Liver (tissue), 8 donors: ENCODE measurements at regions not wholly inside any gene's neighbourhood (a gene's known extent, or its start where the extent isn't known, plus 50 kb on each side); places are given as distances from the start of the nearest gene placed in this dataset.

Source experiments
- DNase-seq: peaks from one replicate; pipeline ENCODE4 v3.0.0-alpha.2; 2017; ENCODE audit warnings: low spot score
- H3K27ac ChIP-seq, 2 donors: one replicate each; pipeline ENCODE4 v1.7.0; 2013; ENCODE audit warnings: inconsistent platforms in 2 of 2, low read length in 2 of 2, control low read depth in 1 of 2, low read depth in 1 of 2, mild to moderate bottlenecking in 1 of 2
- H3K27me3 ChIP-seq, 4 donors: one replicate each; pipeline versions ENCODE4 v1.6.1 to v1.7.0; 2013; ENCODE audit warnings: low read length in 3 of 4, inconsistent platforms in 1 of 4, mild to moderate bottlenecking in 1 of 4, moderate library complexity in 1 of 4; ENCODE audit not compliant: control insufficient read depth in 4 of 4, insufficient read depth in 4 of 4
- H3K36me3 ChIP-seq, 4 donors: one replicate each; pipeline versions ENCODE4 v1.6.1 to v1.7.0; 2013; ENCODE audit warnings: low read length in 3 of 4, mild to moderate bottlenecking in 3 of 4, low read depth in 1 of 4, moderate library complexity in 1 of 4; ENCODE audit not compliant: control insufficient read depth in 4 of 4, insufficient read depth in 3 of 4
- H3K4me1 ChIP-seq, 4 donors: one replicate each; pipeline versions ENCODE4 v1.6.1 to v1.7.0; 2013; ENCODE audit warnings: low read length in 3 of 4, mild to moderate bottlenecking in 3 of 4, moderate library complexity in 1 of 4; ENCODE audit not compliant: control insufficient read depth in 4 of 4, insufficient read depth in 4 of 4
- H3K4me3 ChIP-seq, 3 donors: one replicate each; pipeline versions ENCODE4 v1.6.1 to v1.7.0; 2013; ENCODE audit warnings: low read length in 3 of 3, control low read depth in 1 of 3, low read depth in 1 of 3, mild to moderate bottlenecking in 1 of 3
- H3K9ac ChIP-seq, 2 donors: one replicate each; pipeline ENCODE4 v1.7.0; 2013; ENCODE audit warnings: low read length in 2 of 2, mild to moderate bottlenecking in 2 of 2, moderate library complexity in 2 of 2, control low read depth in 1 of 2, low read depth in 1 of 2
- H3K9me3 ChIP-seq, 4 donors: one replicate each; pipeline versions ENCODE4 v1.6.1 to v1.7.0; 2013; ENCODE audit warnings: low read length in 3 of 4; ENCODE audit not compliant: control insufficient read depth in 4 of 4
- EGR1 ChIP-seq, 2 donors: IDR thresholded peaks; 2 replicates each; pipeline ENCODE4 v1.6.1; 2016 to 2018; ENCODE audit warnings: antibody characterized with exemption in 2 of 2, low read depth in 2 of 2
- FOXA1 ChIP-seq: IDR thresholded peaks from 2 replicates; pipeline ENCODE4 v1.6.1; 2016; ENCODE audit warnings: antibody characterized with exemption
- FOXA2 ChIP-seq: IDR thresholded peaks from 2 replicates; pipeline ENCODE4 v1.6.1; 2016; ENCODE audit warnings: antibody characterized with exemption
- HNF4A ChIP-seq, 2 donors: conservative IDR thresholded peaks; 2 replicates each; pipeline ENCODE4 v1.6.1; 2016; ENCODE audit warnings: antibody characterized with exemption in 2 of 2, mild to moderate bottlenecking in 2 of 2
- HNF4G ChIP-seq: IDR thresholded peaks from 2 replicates; pipeline ENCODE4 v1.6.1; 2016; ENCODE audit warnings: antibody characterized with exemption
- RAD21 ChIP-seq, 2 donors: IDR thresholded peaks; 2 replicates each; pipeline ENCODE4 v1.6.1; 2016; ENCODE audit warnings: antibody characterized with exemption in 2 of 2, mild to moderate bottlenecking in 2 of 2
- RXRA ChIP-seq, 2 donors: IDR thresholded peaks; 2 replicates each; pipeline ENCODE4 v1.6.1; 2017 to 2018; ENCODE audit warnings: antibody characterized with exemption in 2 of 2, mild to moderate bottlenecking in 1 of 2
- SP1 ChIP-seq: IDR thresholded peaks from 2 replicates; pipeline ENCODE4 v1.6.1; 2018; ENCODE audit warnings: antibody characterized with exemption, mild to moderate bottlenecking
- YY1 ChIP-seq: IDR thresholded peaks from 2 replicates; pipeline ENCODE4 v1.6.1; 2016; ENCODE audit warnings: antibody characterized with exemption, mild to moderate bottlenecking
- WGBS: extraction: QIAGEN DNeasy Blood & Tissue Kit; methylation state at CpG from one replicate; pipeline ENCODE4 v1.1.7; 2013; 5-methylcytosine and 5-hydroxymethylcytosine counted together
- TF ChIP-seq, protein P1 (sequence below): IDR thresholded peaks from 2 replicates; pipeline ENCODE4 v1.6.1; 2016; ENCODE audit warnings: antibody characterized with exemption, mild to moderate bottlenecking
- TF ChIP-seq, protein P2 (sequence below): fragments of 150-350 bp; IDR thresholded peaks from 2 replicates; pipeline ENCODE4 v1.5.1; 2017; ENCODE audit warnings: improper control_type of control experiment, low read depth, low read length; ENCODE audit not compliant: missing input control
- TF ChIP-seq, protein P3 (sequence below): IDR thresholded peaks from 2 replicates; pipeline ENCODE4 v1.6.1; 2016; ENCODE audit warnings: antibody characterized with exemption
- TF ChIP-seq, protein P4 (sequence below): IDR thresholded peaks from 2 replicates; pipeline ENCODE4 v1.6.1; 2016; ENCODE audit warnings: antibody characterized with exemption
- TF ChIP-seq, protein P5 (sequence below): IDR thresholded peaks from 2 replicates; pipeline ENCODE4 v1.6.1; 2016; ENCODE audit warnings: antibody characterized with exemption
- donor health status: healthy.
- donor health status: healthy.
- donor health status: healthy.
- donor health status: healthy.
- donor health status: healthy.

DNA sequence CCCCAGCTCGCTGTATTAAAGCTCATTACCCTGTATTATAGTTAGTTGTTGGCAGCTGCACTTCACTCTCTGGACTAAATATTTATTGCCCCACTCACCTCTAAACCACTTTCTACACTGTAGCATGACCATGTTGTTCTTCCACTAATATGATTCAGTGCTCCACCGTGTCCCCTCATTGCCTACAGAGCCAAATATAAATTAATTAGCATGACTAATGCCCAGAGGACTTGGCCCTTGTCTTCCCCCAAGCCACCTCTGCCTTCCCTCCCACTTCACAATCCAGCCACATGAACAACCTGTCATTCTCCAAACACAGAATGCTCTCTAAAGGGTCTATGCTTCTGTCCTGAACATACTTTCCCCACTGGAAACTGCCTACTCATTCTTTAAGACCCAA, 276.5 kb downstream of the PLPP3 start:
- Histone ChIP-seq H3K27me3 (no peaks in the 10 kb centered on the region), H3K27ac (no peak overlapping the region), H3K36me3 (no peaks in the 10 kb centered on the region), H3K4me1 (no peaks in the 10 kb centered on the region), H3K9ac (no peak overlapping the region), H3K9me3 (no peaks in the 10 kb centered on the region), H3K4me3 (no peak overlapping the region)
- DNase-seq, result no peak
- WGBS, result 91% methylated on average over 2 of the region's 2 CpGs
- TF ChIP-seq RAD21 (IDR thresholded peaks at IDR 0.05), result no peak
- TF ChIP-seq, protein P1, sequence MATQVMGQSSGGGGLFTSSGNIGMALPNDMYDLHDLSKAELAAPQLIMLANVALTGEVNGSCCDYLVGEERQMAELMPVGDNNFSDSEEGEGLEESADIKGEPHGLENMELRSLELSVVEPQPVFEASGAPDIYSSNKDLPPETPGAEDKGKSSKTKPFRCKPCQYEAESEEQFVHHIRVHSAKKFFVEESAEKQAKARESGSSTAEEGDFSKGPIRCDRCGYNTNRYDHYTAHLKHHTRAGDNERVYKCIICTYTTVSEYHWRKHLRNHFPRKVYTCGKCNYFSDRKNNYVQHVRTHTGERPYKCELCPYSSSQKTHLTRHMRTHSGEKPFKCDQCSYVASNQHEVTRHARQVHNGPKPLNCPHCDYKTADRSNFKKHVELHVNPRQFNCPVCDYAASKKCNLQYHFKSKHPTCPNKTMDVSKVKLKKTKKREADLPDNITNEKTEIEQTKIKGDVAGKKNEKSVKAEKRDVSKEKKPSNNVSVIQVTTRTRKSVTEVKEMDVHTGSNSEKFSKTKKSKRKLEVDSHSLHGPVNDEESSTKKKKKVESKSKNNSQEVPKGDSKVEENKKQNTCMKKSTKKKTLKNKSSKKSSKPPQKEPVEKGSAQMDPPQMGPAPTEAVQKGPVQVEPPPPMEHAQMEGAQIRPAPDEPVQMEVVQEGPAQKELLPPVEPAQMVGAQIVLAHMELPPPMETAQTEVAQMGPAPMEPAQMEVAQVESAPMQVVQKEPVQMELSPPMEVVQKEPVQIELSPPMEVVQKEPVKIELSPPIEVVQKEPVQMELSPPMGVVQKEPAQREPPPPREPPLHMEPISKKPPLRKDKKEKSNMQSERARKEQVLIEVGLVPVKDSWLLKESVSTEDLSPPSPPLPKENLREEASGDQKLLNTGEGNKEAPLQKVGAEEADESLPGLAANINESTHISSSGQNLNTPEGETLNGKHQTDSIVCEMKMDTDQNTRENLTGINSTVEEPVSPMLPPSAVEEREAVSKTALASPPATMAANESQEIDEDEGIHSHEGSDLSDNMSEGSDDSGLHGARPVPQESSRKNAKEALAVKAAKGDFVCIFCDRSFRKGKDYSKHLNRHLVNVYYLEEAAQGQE, result no peak
- TF ChIP-seq, protein P2, sequence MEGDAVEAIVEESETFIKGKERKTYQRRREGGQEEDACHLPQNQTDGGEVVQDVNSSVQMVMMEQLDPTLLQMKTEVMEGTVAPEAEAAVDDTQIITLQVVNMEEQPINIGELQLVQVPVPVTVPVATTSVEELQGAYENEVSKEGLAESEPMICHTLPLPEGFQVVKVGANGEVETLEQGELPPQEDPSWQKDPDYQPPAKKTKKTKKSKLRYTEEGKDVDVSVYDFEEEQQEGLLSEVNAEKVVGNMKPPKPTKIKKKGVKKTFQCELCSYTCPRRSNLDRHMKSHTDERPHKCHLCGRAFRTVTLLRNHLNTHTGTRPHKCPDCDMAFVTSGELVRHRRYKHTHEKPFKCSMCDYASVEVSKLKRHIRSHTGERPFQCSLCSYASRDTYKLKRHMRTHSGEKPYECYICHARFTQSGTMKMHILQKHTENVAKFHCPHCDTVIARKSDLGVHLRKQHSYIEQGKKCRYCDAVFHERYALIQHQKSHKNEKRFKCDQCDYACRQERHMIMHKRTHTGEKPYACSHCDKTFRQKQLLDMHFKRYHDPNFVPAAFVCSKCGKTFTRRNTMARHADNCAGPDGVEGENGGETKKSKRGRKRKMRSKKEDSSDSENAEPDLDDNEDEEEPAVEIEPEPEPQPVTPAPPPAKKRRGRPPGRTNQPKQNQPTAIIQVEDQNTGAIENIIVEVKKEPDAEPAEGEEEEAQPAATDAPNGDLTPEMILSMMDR, result no peak
- TF ChIP-seq RXRA (IDR thresholded peaks at IDR 0.05), result no peak

DNA sequence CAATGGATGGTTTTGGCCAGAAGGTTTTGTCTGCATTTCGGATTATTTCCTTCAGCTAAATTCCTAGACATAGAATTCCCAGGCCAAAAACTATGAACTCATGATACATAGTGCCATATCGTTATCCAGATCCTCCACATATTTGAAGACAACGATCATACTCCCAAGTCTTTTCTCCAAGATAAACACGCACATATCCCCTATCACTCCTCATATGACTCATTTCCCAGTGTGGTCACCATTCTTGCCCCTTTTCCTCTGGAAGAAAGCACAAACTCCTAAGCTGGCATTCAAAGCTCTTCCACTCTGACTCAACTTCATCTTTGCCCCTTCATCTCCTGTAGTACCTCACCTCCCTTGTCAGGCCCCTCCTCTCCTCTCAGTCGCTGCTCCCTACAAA, 277.6 kb downstream of the PLPP3 start:
- no peaks in the 10 kb centered on the region for H3K4me1 ChIP-seq
- WGBS, result 85% methylated on average over 5 of the region's 5 CpGs
- no peak overlapping the region for H3K27ac ChIP-seq
- TF ChIP-seq RAD21 (IDR thresholded peaks at IDR 0.05) (no peak), HNF4A (conservative IDR thresholded peaks at IDR 0.05) (no peak), SP1 (no peak), HNF4G (no peak), RXRA (IDR thresholded peaks at IDR 0.05) (no peak), FOXA1 (no peak), FOXA2 (no peak), EGR1 (IDR thresholded peaks at IDR 0.05; ENCODE audit: low read depth in 2 of 2) (no peak), YY1 (no peak)
- TF ChIP-seq, protein P1, result no peak
- TF ChIP-seq, protein P3, sequence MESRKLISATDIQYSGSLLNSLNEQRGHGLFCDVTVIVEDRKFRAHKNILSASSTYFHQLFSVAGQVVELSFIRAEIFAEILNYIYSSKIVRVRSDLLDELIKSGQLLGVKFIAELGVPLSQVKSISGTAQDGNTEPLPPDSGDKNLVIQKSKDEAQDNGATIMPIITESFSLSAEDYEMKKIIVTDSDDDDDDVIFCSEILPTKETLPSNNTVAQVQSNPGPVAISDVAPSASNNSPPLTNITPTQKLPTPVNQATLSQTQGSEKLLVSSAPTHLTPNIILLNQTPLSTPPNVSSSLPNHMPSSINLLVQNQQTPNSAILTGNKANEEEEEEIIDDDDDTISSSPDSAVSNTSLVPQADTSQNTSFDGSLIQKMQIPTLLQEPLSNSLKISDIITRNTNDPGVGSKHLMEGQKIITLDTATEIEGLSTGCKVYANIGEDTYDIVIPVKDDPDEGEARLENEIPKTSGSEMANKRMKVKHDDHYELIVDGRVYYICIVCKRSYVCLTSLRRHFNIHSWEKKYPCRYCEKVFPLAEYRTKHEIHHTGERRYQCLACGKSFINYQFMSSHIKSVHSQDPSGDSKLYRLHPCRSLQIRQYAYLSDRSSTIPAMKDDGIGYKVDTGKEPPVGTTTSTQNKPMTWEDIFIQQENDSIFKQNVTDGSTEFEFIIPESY, result no peak
- TF ChIP-seq, protein P4, sequence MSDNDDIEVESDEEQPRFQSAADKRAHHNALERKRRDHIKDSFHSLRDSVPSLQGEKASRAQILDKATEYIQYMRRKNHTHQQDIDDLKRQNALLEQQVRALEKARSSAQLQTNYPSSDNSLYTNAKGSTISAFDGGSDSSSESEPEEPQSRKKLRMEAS, result no peak
- TF ChIP-seq, protein P5, sequence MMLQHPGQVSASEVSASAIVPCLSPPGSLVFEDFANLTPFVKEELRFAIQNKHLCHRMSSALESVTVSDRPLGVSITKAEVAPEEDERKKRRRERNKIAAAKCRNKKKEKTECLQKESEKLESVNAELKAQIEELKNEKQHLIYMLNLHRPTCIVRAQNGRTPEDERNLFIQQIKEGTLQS, result no peak
- TF ChIP-seq, protein P2, result no peak
- DNase-seq, result no peak
- no peak overlapping the region for H3K9ac ChIP-seq
- no peaks in the 10 kb centered on the region for H3K36me3 ChIP-seq
- no peaks in the 10 kb centered on the region for H3K9me3 ChIP-seq
- H3K4me3 ChIP-seq, result no peak overlapping the region
- H3K27me3 ChIP-seq, result no peaks in the 10 kb centered on the region
